Eye (tissue), 1 donor: ENCODE measurements at regions not wholly inside any gene's neighbourhood (a gene's known extent, or its start where the extent isn't known, plus 50 kb on each side); places are given as distances from the start of the nearest gene placed in this dataset.

Source experiments
- DNase-seq: peaks from one replicate; pipeline ENCODE4 v3.0.0-alpha.2; 2015

DNA sequence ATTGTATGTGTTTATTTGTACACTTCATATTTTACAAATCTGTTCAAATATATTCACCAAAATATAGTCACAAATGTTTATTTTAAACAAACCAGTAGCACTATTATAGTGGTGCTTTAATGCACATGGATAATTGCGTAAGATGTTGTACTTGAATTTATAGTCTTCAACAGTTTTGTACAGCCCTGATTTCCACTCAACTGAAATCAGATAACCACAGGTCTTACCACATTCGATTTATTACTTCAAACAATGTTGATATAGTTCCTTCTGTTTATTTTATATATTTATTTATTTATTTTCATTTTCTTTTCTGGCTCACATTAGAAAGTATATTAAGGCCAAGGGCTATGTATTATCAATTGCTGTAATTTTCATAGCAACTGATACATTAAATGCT, 99.4 kb upstream of the ZNF804A start:
- no peak for DNase-seq

DNA sequence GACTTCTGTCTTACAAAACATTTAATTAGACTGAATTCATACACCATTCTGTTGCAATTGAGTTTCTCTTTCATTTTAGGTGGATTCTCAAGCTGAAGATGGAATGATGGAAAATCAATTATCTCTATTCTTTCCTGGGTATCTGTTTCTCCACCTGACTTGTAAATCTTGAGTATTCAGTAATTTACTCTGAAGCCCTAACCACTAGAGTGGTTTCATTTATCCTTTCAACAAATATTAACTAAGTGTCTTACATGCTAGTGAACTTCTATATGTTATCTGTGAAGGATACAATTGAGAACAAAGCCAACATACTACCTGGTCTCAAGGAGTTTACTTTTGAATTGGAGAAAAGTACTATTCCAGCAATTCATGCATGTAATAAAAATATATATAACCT, 94.1 kb upstream of the ZNF804A start:
- DNase-seq: no peak

DNA sequence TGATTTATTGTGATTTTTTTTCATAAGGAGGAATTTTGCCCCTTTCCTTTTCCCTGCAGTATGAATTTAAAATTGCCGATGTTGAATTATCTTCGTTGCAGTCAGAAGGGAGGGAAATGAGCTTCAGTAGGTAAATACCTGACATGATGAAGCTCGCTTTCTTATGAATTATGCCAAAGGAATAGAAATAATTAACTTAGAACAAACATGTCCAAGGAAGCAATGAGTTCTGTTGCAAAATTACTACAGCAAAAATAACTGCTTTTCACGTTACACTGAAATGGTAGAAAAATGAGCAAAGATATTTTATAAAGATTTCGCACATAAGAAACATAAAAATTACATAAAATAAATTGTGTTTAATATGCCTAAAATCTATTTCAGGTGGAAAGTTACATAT, 91.1 kb upstream of the ZNF804A start:
- DNase-seq: no peak

DNA sequence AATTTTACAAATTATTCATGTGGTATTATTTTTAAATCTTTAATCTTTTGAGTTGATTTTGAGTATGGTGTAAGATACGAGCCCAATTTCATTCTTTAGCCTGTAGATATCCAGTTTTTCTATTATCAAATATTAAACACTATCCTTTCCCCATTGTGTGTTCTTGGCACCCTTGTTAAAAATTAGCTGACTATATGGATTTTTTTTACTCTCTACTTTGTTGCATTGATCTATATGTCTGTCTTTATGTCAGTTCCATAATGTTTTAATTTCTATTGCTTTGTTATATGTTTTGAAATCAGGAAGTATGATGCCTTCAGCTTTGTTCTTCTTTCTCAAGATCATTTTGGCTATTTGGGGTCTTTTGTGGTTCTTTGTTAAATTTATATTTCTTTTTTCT, 80.9 kb upstream of the ZNF804A start:
- DNase-seq: no peak

DNA sequence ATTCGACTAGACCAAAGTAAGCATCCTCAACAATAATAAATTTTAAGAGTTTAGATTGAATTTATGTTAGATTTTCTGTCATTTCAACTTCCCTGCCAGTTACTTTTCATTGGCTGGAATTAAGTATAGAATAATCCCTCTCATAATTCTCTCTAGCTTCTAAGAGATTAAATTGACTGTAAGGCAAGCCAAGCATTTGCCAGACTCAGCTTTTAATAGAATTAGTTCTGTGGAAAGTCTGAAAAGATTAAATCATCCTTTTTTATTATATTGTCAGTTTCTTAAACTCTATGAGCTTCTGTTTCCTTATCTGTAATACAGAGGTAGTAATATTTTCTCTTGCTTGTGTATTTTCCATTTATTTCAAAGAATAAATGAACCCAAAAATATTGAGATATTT, 77.9 kb upstream of the ZNF804A start:
- DNase-seq: no peak

DNA sequence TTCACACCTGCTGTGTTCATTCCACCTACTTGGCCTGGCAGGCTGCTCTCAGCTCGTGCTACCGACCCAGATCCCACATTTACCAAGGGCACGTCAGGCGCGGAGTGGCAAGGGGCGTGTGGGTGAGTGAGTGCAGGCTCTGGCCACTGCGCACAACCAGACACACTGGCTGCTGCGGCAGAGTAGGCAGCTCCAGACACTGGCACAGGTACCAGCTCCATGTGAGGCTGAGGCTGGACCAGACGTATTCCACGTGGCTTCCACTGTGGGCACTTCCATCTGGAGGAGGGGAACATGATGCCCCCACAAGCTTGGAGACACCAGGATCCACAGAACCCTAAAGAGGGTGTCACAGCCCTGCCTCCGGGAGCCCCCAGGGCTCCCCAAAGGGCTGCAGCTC, 74.6 kb upstream of the ZNF804A start:
- DNase-seq: no peak

DNA sequence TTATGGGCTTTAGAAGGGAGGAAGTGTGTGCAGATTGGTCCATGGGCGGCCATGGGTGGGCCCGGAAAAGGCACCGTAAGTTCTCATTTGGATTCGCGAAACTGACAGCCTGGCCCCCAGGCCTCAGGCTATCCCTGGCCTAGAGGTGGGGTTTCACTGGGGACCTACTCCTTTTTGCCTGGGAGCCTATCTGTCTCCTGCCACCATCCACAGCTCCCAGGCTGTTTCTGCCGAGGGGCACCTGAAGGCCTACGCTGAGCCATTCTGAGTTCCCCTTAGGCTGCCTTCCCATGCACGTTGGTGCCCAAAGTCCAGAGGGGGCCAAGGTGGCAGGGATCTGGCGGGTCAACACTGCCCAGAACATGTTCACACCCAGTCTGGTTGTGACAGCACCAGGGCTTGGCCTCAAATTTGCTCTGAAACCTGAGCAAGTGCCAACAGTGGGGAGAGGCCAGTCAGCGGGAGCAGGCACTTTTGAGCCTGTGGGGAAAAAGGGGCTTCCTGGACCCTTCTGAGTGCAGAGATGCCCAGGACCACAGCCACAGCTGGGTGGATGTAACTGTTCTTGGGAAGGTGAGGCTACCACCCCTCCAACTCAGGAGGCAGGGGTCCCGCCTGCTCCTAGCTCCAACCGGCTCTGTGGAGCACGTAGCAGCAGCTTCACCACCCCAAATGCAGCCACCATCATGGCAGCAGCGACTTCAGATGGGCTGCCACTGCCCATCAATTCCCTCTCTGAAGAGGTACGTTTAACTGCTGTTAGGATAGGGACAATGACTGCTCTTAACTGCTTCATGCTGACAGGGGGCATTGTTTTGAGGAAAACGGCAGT, 73.6 kb upstream of the ZNF804A start:
- DNase-seq: no peak

DNA sequence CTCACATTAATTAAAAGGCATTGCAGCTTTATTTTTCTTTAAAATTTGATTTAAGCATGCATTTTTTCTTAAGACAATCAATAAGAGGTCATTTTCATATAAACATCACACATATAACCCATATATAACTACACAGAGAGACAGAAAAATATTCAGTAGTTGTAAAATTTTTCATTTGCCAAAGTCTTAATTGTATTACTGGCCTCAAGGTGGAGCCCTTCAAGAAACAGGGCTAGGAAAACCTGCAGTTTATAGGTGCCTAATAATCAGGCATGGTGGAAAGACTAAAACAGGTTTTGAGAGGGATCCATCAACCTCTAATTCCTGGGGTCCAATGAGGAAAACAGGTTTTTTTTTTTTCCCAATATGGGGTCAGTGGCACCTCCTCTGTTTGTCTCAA, 71.3 kb upstream of the ZNF804A start:
- no peak for DNase-seq

DNA sequence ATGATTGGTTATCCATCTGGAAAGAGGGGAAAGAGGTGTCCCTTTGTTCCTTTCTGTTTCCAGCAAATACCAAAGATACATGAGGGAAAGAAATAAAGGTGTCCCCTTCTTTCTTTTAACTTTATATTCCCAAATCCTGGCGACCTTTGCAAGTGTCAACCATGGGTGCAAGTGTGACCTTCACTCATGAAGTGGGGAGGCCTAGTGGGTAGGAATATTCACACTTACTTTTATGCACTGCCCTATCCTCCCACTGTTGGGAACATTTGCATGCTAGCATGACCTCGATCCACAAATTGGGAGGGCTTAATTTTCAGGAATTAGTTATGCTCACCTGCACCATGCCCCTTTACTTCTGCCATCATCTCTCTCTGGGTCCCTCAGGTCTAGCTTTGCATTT, 70.2 kb upstream of the ZNF804A start:
- no peak for DNase-seq

DNA sequence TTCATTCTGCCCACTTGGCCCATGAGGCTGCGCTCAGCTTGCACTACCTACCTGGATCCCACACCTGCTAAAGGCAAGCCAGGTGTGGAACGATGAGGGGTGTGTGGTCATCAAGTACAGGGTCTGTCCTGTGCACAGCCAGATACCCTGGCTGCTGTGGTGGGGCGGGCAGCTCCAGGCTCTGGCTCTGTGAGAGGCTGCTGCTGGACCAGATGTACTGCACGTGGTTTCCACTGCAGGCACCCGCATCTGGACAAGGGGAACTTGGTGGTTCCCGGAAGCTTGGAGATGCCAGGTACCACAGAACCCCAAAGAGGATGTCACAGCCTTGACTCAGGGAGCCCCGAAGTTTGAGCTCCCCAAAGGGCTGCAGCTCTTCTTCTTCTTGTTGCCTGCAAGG, 68.1 kb upstream of the ZNF804A start:
- DNase-seq: no peak

DNA sequence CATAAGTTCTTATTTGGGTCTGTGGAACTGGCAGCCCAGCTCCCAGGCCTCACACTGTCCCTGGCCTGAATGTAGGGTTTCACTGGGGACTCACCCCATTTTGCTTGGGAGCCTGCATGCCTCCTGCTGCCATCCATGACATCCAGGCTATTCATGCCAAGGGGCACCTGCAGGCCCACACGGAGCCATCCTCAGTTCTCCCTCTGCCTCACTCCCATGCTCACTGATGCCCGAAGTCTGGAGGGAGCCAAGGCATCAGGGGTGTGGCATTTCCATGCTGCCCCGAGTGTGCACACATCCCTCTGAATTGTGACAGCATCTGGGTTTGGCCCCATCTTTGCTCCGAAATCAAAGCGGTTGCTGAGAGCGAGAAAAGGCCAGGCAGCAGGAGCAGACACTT, 67.4 kb upstream of the ZNF804A start:
- no peak for DNase-seq

DNA sequence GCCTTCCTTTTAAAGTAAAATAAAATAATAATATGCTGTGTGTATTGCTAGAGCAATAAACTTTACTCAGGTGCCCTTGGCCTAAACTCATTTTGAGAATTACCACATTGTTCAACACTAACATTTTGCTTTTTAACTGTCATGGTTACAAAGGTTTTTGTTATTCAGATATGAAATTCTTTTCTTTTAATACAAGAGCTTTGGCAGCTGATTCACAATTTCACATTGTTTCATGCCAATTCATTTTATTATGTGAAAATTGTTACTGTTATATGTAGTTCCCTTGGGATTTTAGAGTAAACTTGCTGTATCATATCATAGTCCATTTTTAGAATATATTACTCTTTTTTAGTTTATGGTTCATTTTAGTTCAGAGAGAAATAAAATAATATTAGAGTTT, 65.8 kb upstream of the ZNF804A start:
- peak; percentile 4 for DNase-seq

DNA sequence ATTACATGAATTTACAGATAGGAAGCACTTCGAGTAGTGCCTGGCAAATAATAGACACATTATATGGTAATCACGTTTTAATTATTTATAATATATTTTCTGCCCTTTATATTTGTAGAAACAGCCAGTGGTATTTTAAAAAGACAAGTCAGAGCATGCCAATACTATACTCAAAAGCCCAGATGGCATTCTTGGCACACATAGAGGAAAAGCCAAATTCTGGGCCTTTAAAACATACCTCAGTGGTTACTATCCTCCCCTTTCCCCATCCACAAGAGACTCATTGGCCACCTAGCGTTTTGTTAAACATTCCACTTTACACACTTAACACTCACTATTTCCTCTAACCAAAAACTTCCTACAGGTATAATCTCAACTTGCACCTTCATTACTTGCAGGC, 63.3 kb upstream of the ZNF804A start:
- DNase-seq: no peak

DNA sequence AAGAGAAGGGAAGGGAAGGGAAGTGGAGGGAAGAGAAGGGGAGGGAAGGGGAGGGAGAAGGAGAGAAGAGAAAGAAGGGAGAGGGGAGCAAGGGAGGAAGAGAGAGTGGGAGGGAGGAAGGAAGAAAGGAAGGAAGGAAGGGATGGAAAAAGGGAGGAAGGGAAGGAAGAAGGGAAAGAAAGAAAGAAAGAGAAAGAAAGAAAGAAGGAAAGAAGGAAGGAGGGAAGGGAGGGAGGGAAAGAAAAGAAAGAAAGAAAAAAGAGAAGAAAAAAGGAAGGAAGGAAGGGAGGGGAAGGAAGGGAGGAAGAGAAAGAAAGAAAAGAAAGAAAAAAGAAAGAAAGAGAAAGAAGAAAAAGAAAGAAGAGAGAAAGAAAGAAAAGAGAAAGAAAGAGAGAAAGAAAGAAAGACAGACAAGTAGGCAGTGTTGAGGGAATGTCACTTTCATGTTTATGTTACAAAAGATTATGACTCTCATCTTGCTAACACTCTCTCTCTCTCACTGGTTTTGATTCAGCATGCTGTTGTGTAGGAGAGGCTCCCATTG, 58.0 kb upstream of the ZNF804A start:
- no peak for DNase-seq

DNA sequence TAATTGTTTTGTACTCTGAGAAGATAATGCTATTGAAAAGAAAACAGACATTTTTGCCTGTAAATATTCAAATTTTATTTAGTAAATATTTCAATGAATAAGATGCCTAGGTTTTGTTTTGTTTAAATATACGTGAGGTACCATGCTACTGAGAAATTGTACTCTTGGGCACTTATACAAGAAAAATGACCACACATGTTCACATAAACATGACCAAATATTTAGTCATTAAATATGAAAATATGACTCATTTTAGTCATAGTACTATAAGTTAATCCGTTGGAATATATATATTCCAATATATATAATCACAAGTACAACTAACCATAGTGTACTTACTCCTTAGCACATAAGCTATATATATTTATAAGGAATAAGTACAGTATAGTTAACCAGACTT, 56.7 kb upstream of the ZNF804A start:
- no peak for DNase-seq

DNA sequence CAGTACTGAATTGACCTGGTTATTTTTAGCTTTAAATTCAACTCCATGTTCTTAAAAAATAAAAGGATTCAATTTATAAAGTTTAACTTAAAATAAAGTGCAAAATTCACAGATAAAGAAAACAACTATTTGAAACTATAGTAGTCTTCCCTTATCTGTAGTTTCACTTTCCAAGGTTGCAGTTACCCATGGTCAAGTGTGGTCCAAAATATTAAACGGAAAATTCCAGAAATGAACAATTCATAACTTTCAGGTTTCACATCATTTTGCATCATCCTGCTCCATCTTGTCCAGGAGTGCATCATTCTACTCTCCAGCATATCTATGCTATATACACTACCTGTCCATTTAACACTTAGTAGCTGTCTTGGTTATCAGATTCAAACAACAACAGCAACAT, 54.5 kb upstream of the ZNF804A start:
- DNase-seq: no peak
